H1 (cell line): ENCODE measurements at regions not wholly inside any gene's neighbourhood (a gene's known extent, or its start where the extent isn't known, plus 50 kb on each side); places are given as distances from the start of the nearest gene placed in this dataset.

Experiments
- CTCF ChIA-PET: fragments of 300-600 bp; sonication (Branson Sonifier 250); formaldehyde crosslinking; loops from one replicate; lab custom pipeline; 2021; ENCODE audit not compliant: partially characterized antibody; lab: Charles Lee
- POLR2A ChIA-PET: fragments of 300-600 bp; sonication (Branson Sonifier 250); formaldehyde crosslinking; loops from one replicate; lab custom pipeline; 2021; ENCODE audit warnings: inconsistent platforms; ENCODE audit not compliant: partially characterized antibody; lab: Charles Lee
- DNase-seq, 2 experiments: peaks; one replicate each; pipeline versions ENCODE4 v3.0.0 to v3.0.0-alpha.2; 2010 to 2022; ENCODE audit warnings: low spot score in 2 of 2, low read depth in 1 of 2, mixed read lengths in 1 of 2
- FAIRE-seq: peaks from 2 replicates; lab custom pipeline; 2011; peaks lifted over from hg19 to GRCh38; lab: Jason Lieb, UNC
- H2AFZ ChIP-seq: 2 replicates; pipeline ENCODE4 v1.8.1; 2012; ENCODE audit warnings: low read length, inconsistent platforms
- H2AK5ac ChIP-seq: 2 replicates; pipeline ENCODE4 v1.6.1; 2013; ENCODE audit warnings: low read depth, low read length
- H2BK120ac ChIP-seq: replicated peaks from 2 replicates; pipeline ENCODE3; 2013; ENCODE audit warnings: low read depth, low read length, inconsistent platforms
- H2BK12ac ChIP-seq: 2 replicates; pipeline ENCODE4 v1.6.1; 2013; ENCODE audit warnings: low read depth, low read length
- H2BK15ac ChIP-seq: 2 replicates; pipeline ENCODE4 v1.6.1; 2013; ENCODE audit warnings: low read length
- H2BK20ac ChIP-seq: 2 replicates; pipeline ENCODE4 v1.6.1; 2013; ENCODE audit warnings: low read length
- H2BK5ac ChIP-seq: 2 replicates; pipeline ENCODE4 v1.6.1; 2013; ENCODE audit warnings: low read depth, low read length
- H3K14ac ChIP-seq: 2 replicates; pipeline ENCODE4 v1.6.1; 2013; ENCODE audit warnings: inconsistent platforms; ENCODE audit not compliant: insufficient read length
- H3K18ac ChIP-seq: 2 replicates; pipeline ENCODE4 v1.6.1; 2013; ENCODE audit warnings: low read length; ENCODE audit errors: extremely low read depth
- H3K23ac ChIP-seq: 2 replicates; pipeline ENCODE4 v1.6.1; 2013; ENCODE audit warnings: inconsistent platforms; ENCODE audit not compliant: insufficient read length
- H3K23me2 ChIP-seq: 2 replicates; pipeline ENCODE4 v1.6.1; 2013; ENCODE audit warnings: low read depth, low read length
- H3K27ac ChIP-seq: 2 replicates; pipeline ENCODE4 v1.6.1; 2011; ENCODE audit warnings: low read depth, low read length, inconsistent platforms
- H3K27me3 ChIP-seq, 4 experiments: replicated peaks in 1 of 4; 1 replicate in 1 of 4; 2 replicates in 3 of 4; pipeline versions ENCODE4 v1.6.1 to v1.8.1; 2011 to 2013; ENCODE audit warnings: low read length in 3 of 4, mild to moderate bottlenecking in 3 of 4, inconsistent platforms in 2 of 4, mixed read lengths in 2 of 4, moderate library complexity in 1 of 4; ENCODE audit not compliant: control insufficient read depth in 3 of 4, insufficient read depth in 3 of 4; ENCODE audit errors: extremely low read depth in 1 of 4
- H3K36me3 ChIP-seq, 4 experiments: 2 replicates each; pipeline versions ENCODE4 v1.6.1 to v1.8.1; 2011 to 2013; ENCODE audit warnings: mild to moderate bottlenecking in 4 of 4, low read length in 3 of 4, moderate library complexity in 2 of 4, control low read depth in 1 of 4, inconsistent platforms in 1 of 4; ENCODE audit not compliant: insufficient read depth in 4 of 4, control insufficient read depth in 2 of 4
- H3K4ac ChIP-seq: replicated peaks from 2 replicates; pipeline ENCODE3; 2013; ENCODE audit warnings: low read length, low read depth, mixed read lengths, inconsistent platforms; ENCODE audit not compliant: insufficient read length
- H3K4me1 ChIP-seq, 4 experiments: replicated peaks in 1 of 4; 1 replicate in 1 of 4; 2 replicates in 3 of 4; pipeline versions ENCODE4 v1.6.1 to v1.8.1; 2011 to 2013; ENCODE audit warnings: low read length in 3 of 4, inconsistent platforms in 2 of 4, mixed read lengths in 1 of 4; ENCODE audit not compliant: insufficient read depth in 4 of 4, control insufficient read depth in 3 of 4
- H3K4me2 ChIP-seq, 2 experiments: 2 replicates each; pipeline versions ENCODE4 v1.6.1 to v1.8.1; 2011 to 2013; ENCODE audit warnings: low read depth in 2 of 2, low read length in 2 of 2, control low read depth in 1 of 2, inconsistent platforms in 1 of 2, mild to moderate bottlenecking in 1 of 2; ENCODE audit not compliant: insufficient read depth in 1 of 2
- H3K4me3 ChIP-seq, 4 experiments: fragments of 200-600, 300-600 bp in 1 of 4; sonication (generic), shearing (Covaris generic), sonication (Bioruptor Twin) in 1 of 4; 2 replicates each; pipeline versions ENCODE4 v1.5.1 to v1.8.1; 2011 to 2016; ENCODE audit warnings: low read length in 4 of 4, low read depth in 3 of 4, control low read depth in 2 of 4, inconsistent platforms in 2 of 4, mild to moderate bottlenecking in 2 of 4, mixed read lengths in 1 of 4, moderate library complexity in 1 of 4; ENCODE audit not compliant: insufficient read depth in 2 of 4; ENCODE audit errors: extremely low read depth in 1 of 4
- H3K56ac ChIP-seq: replicated peaks from 2 replicates; pipeline ENCODE3; 2013; ENCODE audit warnings: low read depth, mild to moderate bottlenecking, mixed read lengths, low read length, inconsistent platforms; ENCODE audit not compliant: insufficient read length
- H3K79me1 ChIP-seq: 2 replicates; pipeline ENCODE4 v1.6.1; 2013; ENCODE audit warnings: low read depth, low read length, control low read depth
- H3K79me2 ChIP-seq, 2 experiments: 2 replicates each; pipeline versions ENCODE4 v1.6.1 to v1.8.1; 2012 to 2013; ENCODE audit warnings: low read length in 2 of 2, mild to moderate bottlenecking in 2 of 2, inconsistent platforms in 1 of 2; ENCODE audit not compliant: insufficient read depth in 2 of 2, control insufficient read depth in 1 of 2
- H3K9ac ChIP-seq, 4 experiments: replicated peaks in 1 of 4; 1 replicate in 1 of 4; 2 replicates in 3 of 4; pipeline versions ENCODE4 v1.6.1 to v1.8.1; 2011 to 2013; ENCODE audit warnings: low read depth in 3 of 4, low read length in 3 of 4, control low read depth in 2 of 4, mild to moderate bottlenecking in 2 of 4, moderate library complexity in 2 of 4, inconsistent platforms in 1 of 4; ENCODE audit errors: extremely low read depth in 1 of 4
- H3K9me3 ChIP-seq, 2 experiments: 2 replicates each; pipeline versions ENCODE4 v1.6.1 to v1.8.1; 2012 to 2013; ENCODE audit warnings: mild to moderate bottlenecking in 2 of 2, moderate library complexity in 2 of 2, control low read depth in 1 of 2, inconsistent platforms in 1 of 2, low read depth in 1 of 2, low read length in 1 of 2, mixed read lengths in 1 of 2; ENCODE audit not compliant: insufficient read depth in 2 of 2
- H4K20me1 ChIP-seq, 2 experiments: replicated peaks in 1 of 2; 2 replicates each; pipeline versions ENCODE3 to v1.8.1; 2011 to 2013; ENCODE audit warnings: inconsistent platforms in 2 of 2, low read length in 2 of 2, mild to moderate bottlenecking in 1 of 2; ENCODE audit not compliant: insufficient read depth in 2 of 2, control insufficient read depth in 1 of 2
- H4K5ac ChIP-seq: 2 replicates; pipeline ENCODE4 v1.6.1; 2013; ENCODE audit warnings: low read length, low read depth, mixed read lengths, inconsistent platforms; ENCODE audit not compliant: insufficient read length
- H4K8ac ChIP-seq: 2 replicates; pipeline ENCODE4 v1.8.0; 2013; ENCODE audit warnings: mild to moderate bottlenecking, moderate library complexity, low read length, inconsistent platforms; ENCODE audit not compliant: insufficient read depth; ENCODE audit errors: extremely low read depth
- H4K91ac ChIP-seq: replicated peaks from 2 replicates; pipeline ENCODE3; 2013; ENCODE audit warnings: low read length, mixed read lengths, inconsistent platforms; ENCODE audit not compliant: insufficient read length
- CBX5 ChIP-seq: fragments of 300-800, 300-1000 bp; sonication (generic); IDR thresholded peaks from 2 replicates; pipeline ENCODE4 v1.7.1; 2016; ENCODE audit warnings: antibody characterized with exemption, low read length, low read depth
- JUN ChIP-seq: IDR thresholded peaks from 2 replicates; pipeline ENCODE4 v1.6.1; 2011; ENCODE audit warnings: low read depth, mild to moderate bottlenecking, improper control_type of control experiment, low read length
- KDM4A ChIP-seq: IDR thresholded peaks from one replicate; pipeline ENCODE4 v1.7.1; 2012; ENCODE audit warnings: low read depth, mild to moderate bottlenecking, moderate library complexity, low read length, inconsistent platforms; ENCODE audit not compliant: severe bottlenecking
- SP1 ChIP-seq: IDR thresholded peaks from 2 replicates; pipeline ENCODE4 v1.6.1; 2011; ENCODE audit warnings: low read depth, low read length

DNA sequence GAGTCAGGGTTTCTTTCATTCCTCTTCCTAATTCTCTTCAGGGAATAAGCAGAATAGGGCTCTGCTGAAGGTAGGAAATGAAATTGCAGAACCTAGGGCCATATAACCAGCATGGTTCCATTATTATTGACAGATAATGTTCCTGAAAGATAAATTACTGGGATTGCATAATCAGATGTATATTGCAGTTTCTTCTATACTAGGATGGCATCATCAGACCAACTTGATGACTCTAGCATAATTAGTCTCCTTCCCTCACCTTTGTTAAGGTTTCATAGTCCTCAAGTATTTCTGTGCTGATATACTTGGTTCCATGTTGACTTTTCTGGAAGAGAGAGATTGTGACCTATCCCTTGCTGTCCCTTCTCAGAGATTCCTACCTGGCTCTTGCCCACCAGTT, 492.3 kb upstream of the LCORL start:
- Histone ChIP-seq H3K4me1 (no peaks in the 10 kb centered on the region), H3K79me1 (no peaks in the 10 kb centered on the region), H3K4ac (no peak overlapping the region), H2BK20ac (no peak overlapping the region), H4K8ac (no peak overlapping the region), H2AK5ac (no peak overlapping the region), H3K14ac (no peak overlapping the region), H3K23me2 (no peaks in the 10 kb centered on the region), H3K36me3 (no peaks in the 10 kb centered on the region), H3K4me2 (no peak overlapping the region), H2BK5ac (no peak overlapping the region), H2BK15ac (no peak overlapping the region), H4K91ac (no peak overlapping the region), H4K20me1 (no peaks in the 10 kb centered on the region), H3K79me2 (no peaks in the 10 kb centered on the region), H3K27ac (no peak overlapping the region), H3K4me3 (no peak overlapping the region), H4K5ac (no peak overlapping the region), H2AFZ (no peak overlapping the region), H3K9ac (no peak overlapping the region), H3K27me3 (no peaks in the 10 kb centered on the region; a peak in 1 of 7 replicates), H3K18ac (no peak overlapping the region), H3K9me3 (peaks cover 54 to 57% of the 10 kb centered on the region in 2 experiments), H2BK120ac (no peak overlapping the region), H2BK12ac (no peak overlapping the region), H3K56ac (no peak overlapping the region), H3K23ac (no peak overlapping the region)
- TF ChIP-seq SP1 (no peak), KDM4A (no peak), CBX5 (no peak), JUN (no peak)
- no peak for DNase-seq
- ChIA-PET CTCF (interaction anchor here (0.6 kb wide), 1 partner anchor 709 kb away, joined by 3 read pairs; no protein-coding TSS in a partner anchor), POLR2A (no interaction called here)
- FAIRE-seq, result no peak
